Activated naive CD4-positive, alpha-beta T cell treated with anti-CD3 and anti-CD28 coated beads, Interleukin-2, amount 50 U/mL, for 24 hours (primary cell): ENCODE measurements at regions not wholly inside any gene's neighbourhood (a gene's known extent, or its start where the extent isn't known, plus 50 kb on each side); places are given as distances from the start of the nearest gene placed in this dataset.
"Not testable (repeated sequence)": the region's sequence is repeated elsewhere in the genome, so short reads cannot be mapped to it uniquely, and the experiment has no call there.

Experiments used
- H3K27ac Mint-ChIP-seq: one replicate; pipeline ENCODE4 v1.8.0; 2021; ENCODE audit warnings: mild to moderate bottlenecking, mixed read lengths
- H3K27me3 Mint-ChIP-seq: one replicate; pipeline ENCODE4 v1.8.0; 2021; ENCODE audit warnings: mixed read lengths
- H3K36me3 Mint-ChIP-seq: one replicate; pipeline ENCODE4 v1.8.0; 2021; ENCODE audit warnings: mixed read lengths
- H3K4me1 Mint-ChIP-seq: one replicate; pipeline ENCODE4 v1.8.0; 2021; ENCODE audit warnings: mixed read lengths
- H3K4me3 Mint-ChIP-seq: one replicate; pipeline ENCODE4 v1.8.0; 2021; ENCODE audit warnings: mild to moderate bottlenecking, mixed read lengths
- H3K9me3 Mint-ChIP-seq: one replicate; pipeline ENCODE4 v1.8.0; 2021; ENCODE audit warnings: mixed read lengths

DNA sequence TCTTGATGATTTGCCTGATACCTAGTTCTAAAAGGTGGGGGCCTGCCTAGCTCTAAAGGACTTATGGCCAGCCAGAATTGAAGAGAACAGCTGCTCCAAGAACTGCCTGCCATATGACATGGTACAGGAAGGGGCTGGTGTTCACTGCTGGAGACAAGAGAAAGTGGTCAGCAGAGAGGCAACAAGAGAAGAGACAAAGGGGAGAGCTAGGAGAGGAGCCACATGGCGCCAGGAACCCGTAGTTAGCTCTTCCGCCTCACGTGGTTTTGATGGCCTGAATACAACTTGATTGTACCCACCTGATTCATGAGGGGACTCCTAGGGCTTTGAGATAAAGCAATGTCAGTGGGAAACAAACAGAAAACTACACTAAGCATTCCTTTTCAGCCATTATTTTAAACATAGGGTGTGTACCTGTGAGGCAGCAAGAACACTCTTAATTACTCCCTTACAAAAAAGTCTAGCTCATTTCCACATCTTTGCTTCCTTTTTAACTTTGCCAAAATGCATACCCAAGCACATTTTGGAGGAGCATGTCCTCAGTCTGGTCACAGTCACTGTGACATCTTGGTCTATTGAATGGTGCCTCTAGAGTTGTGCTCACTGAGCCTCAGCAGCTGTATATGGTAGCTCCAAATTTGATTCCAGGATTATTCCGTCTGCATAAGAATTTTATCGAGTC is 71.6 kb downstream of the CCDC71L start:
- no peaks in the 10 kb centered on the region for H3K9me3 Mint-ChIP-seq
- no peaks in the 10 kb centered on the region for H3K4me1 Mint-ChIP-seq
- no peak overlapping the region for H3K27ac Mint-ChIP-seq
- no peaks in the 10 kb centered on the region for H3K36me3 Mint-ChIP-seq
- no peak overlapping the region for H3K4me3 Mint-ChIP-seq
- no peaks in the 10 kb centered on the region for H3K27me3 Mint-ChIP-seq

DNA sequence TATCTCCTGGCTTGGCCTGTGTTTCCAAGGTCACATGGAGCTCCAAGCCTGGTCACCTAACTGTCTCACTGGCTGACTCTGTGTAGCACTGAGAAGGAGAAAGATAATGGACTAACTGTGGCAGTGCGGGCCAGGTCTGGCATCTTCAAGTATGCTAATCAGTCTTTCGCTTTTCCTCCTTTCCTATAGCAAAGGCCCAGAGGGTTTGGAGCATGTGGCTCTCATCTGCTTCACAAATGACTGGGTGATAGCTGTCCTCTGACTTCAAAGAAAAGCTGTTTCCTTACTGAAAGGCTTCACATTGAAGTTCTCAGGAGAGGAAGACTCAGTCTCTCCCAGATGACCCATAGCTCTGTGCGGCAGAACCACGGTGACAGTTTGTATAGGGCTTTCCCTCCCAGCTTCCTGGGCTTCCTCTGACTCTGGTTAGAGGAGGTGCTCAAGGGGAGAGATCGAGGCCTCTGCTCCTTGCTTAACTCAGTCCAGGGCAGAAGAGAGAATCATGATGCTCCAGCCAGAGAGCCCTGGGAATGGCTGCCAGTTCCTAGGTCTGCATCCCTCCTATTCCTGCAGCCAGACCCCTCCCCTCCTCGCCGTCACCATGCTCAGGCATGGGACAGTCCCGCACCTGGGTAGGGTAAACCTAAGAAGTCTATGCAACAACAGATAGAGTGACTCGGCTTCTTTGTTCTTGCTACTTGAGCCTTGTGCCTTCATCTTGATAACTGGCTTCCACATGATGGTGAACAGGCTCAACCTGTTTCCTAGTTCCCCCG is 72.3 kb downstream of the CCDC71L start:
- Mint-ChIP-seq H3K4me1 (peaks cover 2% of the 10 kb centered on the region), H3K9me3 (no peaks in the 10 kb centered on the region), H3K36me3 (no peaks in the 10 kb centered on the region), H3K27ac (no peak overlapping the region), H3K27me3 (no peaks in the 10 kb centered on the region), H3K4me3 (no peak overlapping the region)

DNA sequence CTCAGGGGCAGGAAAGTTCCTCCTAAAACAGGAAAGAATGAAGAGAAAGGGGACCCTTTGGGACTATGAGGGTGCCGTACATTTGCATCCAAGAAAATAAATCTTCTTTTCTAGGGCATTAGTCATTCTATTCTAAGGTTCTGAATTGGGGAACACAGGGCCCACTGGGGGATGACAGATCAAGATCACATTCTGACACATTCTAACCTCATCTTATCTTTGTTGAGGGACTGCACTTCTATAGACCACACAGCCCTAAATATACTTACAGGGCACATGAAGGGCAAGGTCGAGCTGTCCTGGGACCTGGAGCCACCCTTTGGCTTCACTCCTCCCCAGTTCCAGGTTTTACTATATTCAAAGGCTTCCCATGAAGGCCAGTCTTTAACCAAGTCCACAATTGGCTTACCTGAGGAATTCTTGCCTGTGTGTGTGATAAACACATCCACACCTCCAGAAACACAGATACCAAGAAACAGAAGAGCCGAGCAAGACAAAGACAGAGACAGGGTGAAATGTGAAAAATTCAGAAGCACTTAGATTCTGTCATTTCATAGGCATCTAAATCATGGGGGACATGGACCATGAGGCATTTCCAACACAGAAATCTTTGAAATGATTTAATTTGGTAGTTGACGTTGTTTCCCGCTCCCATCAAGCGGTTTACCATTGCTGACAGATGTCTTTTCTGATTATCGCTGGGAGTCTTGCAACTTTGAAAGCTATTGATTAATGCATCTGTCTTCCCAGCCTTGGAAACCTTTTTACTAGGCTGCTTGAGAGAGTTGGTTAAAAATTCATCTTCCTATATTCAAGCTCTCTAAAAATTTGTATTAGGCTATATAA is 75.8 kb downstream of the CCDC71L start:
- Mint-ChIP-seq H3K27me3 (no peaks in the 10 kb centered on the region), H3K36me3 (no peaks in the 10 kb centered on the region), H3K4me1 (peaks cover 5% of the 10 kb centered on the region), H3K27ac (no peak overlapping the region), H3K4me3 (no peak overlapping the region), H3K9me3 (no peaks in the 10 kb centered on the region)

DNA sequence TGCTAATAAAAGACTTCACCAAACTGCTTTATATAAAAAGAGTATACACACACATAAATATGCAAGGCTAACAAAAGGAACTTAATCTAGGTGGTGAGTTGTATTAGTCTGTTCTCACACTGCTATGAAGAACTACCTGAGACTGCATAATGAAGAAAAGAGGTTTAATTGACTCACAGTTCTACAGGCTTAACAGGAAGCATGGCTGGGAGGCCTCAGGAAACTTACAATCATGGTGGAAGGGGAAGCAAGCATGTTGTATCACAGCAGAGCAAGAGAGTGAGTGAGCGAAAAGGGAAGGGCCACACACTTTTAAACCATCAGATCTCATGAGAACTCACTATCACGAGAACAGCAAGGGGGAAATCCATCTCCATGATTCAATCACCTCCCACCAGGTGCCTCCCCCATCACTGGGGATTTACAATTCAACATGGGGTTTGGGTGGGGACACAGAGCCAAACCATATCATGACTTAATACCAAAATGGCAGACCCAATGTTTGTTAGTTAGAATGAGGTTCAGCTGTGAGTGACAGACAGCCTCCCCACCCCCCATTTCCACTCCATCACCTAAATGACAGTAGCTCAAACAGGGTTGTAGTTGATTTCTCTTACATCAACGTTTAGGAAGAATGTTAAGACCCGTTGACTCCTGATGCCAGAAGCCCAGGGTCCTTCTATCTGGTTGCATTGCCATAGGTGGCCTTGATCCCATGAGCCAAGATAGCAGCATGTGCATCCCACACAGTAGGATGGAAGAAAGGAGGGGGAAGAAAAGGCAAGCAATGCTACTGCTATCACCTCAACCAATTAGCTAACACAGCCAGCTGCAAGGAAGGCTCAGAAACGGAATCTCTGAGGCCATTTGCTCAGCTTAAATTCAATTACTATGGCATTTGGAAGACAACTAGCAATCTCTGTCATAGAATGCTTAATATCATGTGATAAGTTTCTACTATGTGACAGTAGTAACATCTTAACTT is 77.0 kb downstream of the CCDC71L start:
- no peaks in the 10 kb centered on the region for H3K27me3 Mint-ChIP-seq
- peaks cover 5% of the 10 kb centered on the region for H3K4me1 Mint-ChIP-seq
- H3K9me3 Mint-ChIP-seq: no peaks in the 10 kb centered on the region
- H3K4me3 Mint-ChIP-seq: no peak overlapping the region
- no peak overlapping the region for H3K27ac Mint-ChIP-seq
- no peaks in the 10 kb centered on the region for H3K36me3 Mint-ChIP-seq

DNA sequence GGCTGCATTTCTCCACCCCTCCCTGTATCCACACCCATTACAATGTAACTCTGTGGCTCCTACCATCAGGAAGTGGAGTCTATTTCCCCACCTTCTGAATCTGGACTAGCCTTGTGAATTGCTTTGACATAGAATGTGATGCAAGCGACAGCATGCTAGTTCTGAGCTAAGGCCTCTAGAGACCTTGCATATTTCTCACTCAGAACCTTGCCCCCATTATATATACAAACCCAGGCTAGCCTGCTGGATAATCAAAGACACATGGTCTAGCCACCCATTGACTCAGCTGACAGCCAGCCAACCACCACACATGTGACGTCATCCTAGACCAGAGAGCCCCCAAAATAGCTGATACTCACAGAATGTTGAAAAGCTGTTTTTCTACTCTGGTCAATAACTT is 77.9 kb downstream of the CCDC71L start:
- Mint-ChIP-seq H3K9me3 (no peaks in the 10 kb centered on the region), H3K27me3 (peaks cover 1% of the 10 kb centered on the region), H3K4me3 (no peak overlapping the region), H3K4me1 (peaks cover 5% of the 10 kb centered on the region), H3K36me3 (no peaks in the 10 kb centered on the region), H3K27ac (no peak overlapping the region)

DNA sequence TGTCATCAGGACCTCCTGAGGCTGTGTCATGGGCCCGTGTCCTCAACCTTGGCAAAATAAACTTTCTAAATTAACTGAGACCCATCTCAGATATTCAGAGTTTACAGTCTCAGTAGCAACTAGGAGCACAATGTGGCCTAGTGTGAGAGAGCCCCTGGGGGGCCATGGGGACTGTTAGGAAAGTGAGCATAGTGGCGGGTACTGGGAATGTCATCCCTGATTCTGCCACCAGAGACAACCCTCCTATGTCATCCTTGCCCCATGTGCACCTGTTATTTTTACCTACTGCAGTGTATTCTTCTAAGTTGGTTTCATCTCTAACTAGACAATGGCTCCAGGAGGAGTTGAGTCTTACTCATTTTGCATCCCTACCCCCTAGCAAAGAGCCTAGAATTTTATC is 78.6 kb downstream of the CCDC71L start:
- Mint-ChIP-seq H3K27me3 (peaks cover 1% of the 10 kb centered on the region), H3K4me3 (no peak overlapping the region), H3K4me1 (peaks cover 5% of the 10 kb centered on the region), H3K9me3 (no peaks in the 10 kb centered on the region), H3K27ac (no peak overlapping the region), H3K36me3 (no peaks in the 10 kb centered on the region)

DNA sequence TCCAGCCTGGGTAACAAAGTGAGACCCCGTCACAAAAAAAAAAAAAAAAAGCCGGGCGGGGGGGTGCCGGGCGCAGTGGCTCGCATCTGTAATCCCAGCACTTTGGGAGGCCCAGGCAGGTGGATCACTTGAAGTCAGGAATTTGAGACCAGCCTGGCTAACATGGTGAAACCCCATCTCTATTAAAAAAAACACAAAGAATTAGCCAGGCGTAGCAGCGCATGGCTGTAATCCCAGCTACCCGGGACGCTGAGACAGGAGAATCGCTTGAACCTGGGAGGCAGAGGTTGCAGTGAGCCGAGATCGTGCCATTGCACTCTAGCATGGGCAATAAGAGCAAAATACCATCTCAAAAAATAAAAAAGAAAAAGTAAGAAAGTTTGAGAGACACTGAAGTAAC is 81.9 kb downstream of the CCDC71L start:
- not testable (repeated sequence) for H3K4me3 Mint-ChIP-seq, H3K36me3 Mint-ChIP-seq, H3K27ac Mint-ChIP-seq, H3K27me3 Mint-ChIP-seq, H3K4me1 Mint-ChIP-seq, H3K9me3 Mint-ChIP-seq

DNA sequence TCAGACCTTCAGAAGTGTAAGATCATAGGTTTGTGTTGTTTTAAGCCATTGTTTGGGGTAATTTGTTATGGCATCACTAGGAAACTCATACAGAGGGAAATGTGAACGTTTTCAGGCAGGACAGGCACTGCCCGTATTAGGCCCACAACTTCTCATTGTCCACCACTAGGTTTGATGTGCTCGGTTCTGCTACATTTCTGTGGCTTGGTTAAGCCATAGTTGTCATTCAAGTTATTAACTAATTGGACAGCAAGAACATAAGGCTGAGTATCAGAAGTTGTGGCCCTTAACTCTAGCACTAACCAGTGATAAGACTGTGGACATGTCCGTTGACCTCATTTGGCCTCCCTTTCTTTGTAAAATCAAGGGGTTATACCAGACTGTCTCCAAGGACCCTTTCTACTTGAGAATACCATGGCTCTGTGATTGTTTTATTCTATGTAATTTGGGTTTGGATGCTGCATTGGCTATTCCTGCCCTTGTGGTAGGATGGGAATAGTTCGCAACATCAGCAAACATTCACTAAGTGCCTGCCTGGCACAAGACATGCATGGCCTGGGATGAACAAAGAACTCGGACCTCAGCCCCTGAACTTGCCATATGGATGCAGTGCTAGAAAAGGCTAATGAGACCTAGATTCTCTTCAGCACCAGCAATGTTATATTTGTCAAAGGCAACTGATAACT is 85.7 kb downstream of the CCDC71L start:
- Mint-ChIP-seq H3K36me3 (no peaks in the 10 kb centered on the region), H3K9me3 (no peaks in the 10 kb centered on the region), H3K27ac (no peak overlapping the region), H3K4me1 (no peaks in the 10 kb centered on the region), H3K27me3 (peaks cover 3% of the 10 kb centered on the region), H3K4me3 (no peak overlapping the region)

DNA sequence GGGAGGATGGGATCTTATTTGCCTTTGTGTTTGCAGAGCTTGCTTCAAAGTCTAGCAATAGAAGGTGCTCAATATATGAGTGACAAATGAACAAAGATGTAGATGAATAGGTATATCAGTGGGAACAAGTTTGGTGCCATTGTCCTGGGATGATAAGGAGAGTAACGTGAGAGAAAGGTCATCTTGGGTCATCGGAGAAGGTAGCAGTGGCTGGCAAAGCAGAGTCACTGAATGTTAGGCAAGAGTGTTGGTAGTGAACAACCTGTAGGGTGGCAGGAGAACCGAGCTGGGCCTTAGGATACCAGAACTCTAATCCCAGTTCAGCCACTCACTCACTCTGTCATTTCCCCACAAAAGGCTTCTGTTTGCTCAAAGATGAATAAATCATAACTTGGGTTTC is 87.2 kb downstream of the CCDC71L start:
- H3K4me3 Mint-ChIP-seq: no peak overlapping the region
- H3K27ac Mint-ChIP-seq: no peak overlapping the region
- peaks cover 7% of the 10 kb centered on the region for H3K4me1 Mint-ChIP-seq
- no peaks in the 10 kb centered on the region for H3K9me3 Mint-ChIP-seq
- no peaks in the 10 kb centered on the region for H3K36me3 Mint-ChIP-seq
- H3K27me3 Mint-ChIP-seq: peaks cover 3% of the 10 kb centered on the region

DNA sequence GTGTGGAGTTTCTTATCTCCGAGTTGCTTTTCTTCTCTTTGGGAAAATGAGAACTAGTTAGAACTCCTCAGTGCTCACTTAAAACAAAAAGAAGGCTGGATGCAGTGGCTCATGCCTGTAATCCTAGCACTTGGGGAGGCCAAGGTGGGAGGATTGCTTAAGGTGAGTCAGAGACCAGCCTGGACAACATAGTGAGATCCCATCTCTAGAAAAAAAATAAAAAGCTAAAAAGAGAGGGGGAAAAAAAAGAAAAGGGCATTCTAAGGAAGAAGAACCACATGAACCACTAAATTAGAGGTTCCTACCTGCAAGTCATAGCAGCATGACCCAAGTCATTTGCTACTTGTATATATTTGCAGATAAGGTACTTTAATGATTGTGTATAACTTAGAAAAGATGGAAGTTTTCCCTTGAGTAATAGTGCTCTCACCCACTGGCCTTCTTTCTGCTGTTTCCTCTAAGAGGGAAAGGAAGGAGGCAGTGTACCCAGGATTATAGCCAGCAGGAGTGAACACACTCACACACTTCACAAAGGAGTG is 87.8 kb downstream of the CCDC71L start:
- peaks cover 1% of the 10 kb centered on the region for H3K27me3 Mint-ChIP-seq
- H3K9me3 Mint-ChIP-seq: no peaks in the 10 kb centered on the region
- H3K27ac Mint-ChIP-seq: no peak overlapping the region

DNA sequence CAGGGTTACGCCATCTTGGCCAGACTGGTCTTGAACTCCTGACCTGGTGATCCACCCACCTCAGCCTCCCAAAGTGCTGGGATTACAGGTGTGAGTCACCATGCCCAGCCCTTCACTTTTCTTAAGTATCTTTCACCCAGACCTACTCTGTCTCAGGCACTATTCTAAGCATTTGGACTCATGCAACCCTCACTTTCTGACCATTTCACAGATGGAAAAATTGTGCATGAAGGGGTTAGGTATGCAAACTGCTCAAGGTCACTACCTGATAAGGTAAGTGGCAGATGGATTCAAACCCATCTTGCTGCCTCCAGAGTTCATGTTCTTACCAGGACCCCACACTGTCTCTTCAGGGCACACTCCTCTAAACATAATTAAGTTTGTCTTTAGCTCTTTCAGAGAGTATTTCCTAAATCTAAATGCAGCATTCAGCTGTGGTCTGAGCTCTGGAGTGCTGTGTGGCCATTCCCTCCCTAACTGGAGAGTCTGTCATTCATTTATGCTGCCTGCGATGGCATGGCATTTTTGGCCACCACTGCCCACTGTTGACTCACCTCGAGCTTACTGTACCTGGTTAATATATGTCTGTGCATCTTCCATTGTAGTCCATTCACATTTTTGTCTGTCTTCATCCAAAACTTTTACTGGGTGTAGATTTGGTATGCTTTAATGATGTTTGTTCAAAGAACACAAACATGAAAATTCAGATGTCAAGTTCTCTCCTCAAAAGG is 88.4 kb downstream of the CCDC71L start:
- Mint-ChIP-seq H3K4me3 (no peak overlapping the region), H3K27me3 (peaks cover 1% of the 10 kb centered on the region), H3K4me1 (peaks cover 11% of the 10 kb centered on the region), H3K9me3 (no peaks in the 10 kb centered on the region), H3K27ac (no peak overlapping the region), H3K36me3 (no peaks in the 10 kb centered on the region)

More for the DNA sequence above, 87.8 kb downstream of the CCDC71L start:
- Mint-ChIP-seq H3K4me1 (peaks cover 11% of the 10 kb centered on the region), H3K4me3 (no peak overlapping the region), H3K36me3 (no peaks in the 10 kb centered on the region)

DNA sequence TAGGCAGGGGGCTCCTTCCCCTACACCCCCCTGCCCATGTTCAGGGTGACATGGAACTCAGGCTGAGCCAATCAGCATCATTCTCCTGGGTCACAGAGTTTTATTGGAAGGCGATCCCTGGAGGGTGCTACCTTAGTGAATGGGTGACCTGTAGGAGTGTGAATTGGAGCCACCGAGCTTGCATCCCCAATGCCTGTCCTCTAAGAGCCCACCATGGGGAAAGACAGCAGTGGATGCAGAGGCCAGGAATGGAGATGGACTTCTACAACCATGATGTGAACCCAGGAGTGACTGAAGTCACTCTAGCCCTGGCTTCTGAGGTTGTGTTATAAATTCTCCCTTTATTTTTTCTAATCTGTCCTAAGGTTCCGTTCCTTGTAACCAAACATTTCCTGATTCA is 89.4 kb downstream of the CCDC71L start:
- Mint-ChIP-seq H3K27me3 (peaks cover 1% of the 10 kb centered on the region), H3K36me3 (no peaks in the 10 kb centered on the region), H3K4me1 (peaks cover 11% of the 10 kb centered on the region), H3K27ac (no peak overlapping the region), H3K4me3 (no peak overlapping the region), H3K9me3 (no peaks in the 10 kb centered on the region)

DNA sequence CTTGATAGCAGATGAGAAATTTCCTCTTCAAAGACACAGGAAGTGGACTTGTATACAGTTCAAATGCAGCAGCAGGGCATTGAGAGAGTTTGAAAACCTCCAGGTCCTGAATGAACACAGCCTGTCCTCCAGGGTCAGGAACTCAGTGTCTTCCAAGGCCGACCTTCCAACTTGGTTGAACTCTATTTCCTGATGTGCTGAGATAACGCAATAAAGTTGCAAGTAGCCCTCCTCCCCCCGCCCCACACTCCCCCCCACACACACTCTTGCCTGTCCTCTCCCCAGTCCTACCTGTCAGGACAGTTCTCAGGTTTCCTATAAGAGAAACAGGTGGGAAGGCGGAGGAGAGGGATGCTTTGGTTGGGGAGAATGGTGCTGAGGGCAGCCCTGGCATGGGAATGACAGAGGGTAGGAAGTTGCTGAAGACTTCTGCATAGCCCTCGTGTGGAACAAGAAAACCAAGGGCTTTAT is 90.0 kb downstream of the CCDC71L start:
- no peaks in the 10 kb centered on the region for H3K36me3 Mint-ChIP-seq
- H3K4me1 Mint-ChIP-seq: peaks cover 11% of the 10 kb centered on the region
- H3K27me3 Mint-ChIP-seq: peaks cover 1% of the 10 kb centered on the region
- H3K9me3 Mint-ChIP-seq: no peaks in the 10 kb centered on the region
- peak overlapping the region; percentile 68 for H3K27ac Mint-ChIP-seq
- H3K4me3 Mint-ChIP-seq: no peak overlapping the region

DNA sequence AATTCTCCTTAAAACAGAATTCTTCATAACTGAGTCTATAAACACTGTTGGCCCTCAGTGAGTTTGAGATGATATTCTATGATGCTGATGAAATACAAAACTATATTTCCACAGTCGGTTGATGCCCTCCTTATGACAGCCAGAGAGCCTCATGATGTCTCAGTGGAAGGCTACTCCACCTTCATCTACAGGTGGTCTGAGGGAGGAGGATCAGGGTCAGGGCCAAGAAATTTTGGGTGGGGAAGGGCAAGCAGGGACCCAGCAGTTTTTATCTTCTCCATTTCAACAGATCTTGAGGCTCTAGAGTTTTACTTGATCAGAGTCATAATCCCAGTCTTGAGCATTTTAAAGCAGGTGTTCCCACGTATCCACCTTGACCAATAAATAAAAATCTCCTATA is 90.8 kb downstream of the CCDC71L start:
- H3K4me1 Mint-ChIP-seq: peaks cover 11% of the 10 kb centered on the region
- no peak overlapping the region for H3K4me3 Mint-ChIP-seq
- H3K27ac Mint-ChIP-seq: peak overlapping the region; percentile 47
- no peaks in the 10 kb centered on the region for H3K36me3 Mint-ChIP-seq
- no peaks in the 10 kb centered on the region for H3K9me3 Mint-ChIP-seq
- peaks cover 1% of the 10 kb centered on the region for H3K27me3 Mint-ChIP-seq
